H9 (cell line): ENCODE measurements at regions not wholly inside any gene's neighbourhood (a gene's known extent, or its start where the extent isn't known, plus 50 kb on each side); places are given as distances from the start of the nearest gene placed in this dataset.

Source experiments
- DNase-seq: peaks from one replicate; pipeline ENCODE4 v3.0.0-alpha.2; 2017
- H2AFZ ChIP-seq: one replicate; pipeline ENCODE4 v1.6.1; 2013; ENCODE audit warnings: mild to moderate bottlenecking, low read length, control low read depth, moderate library complexity
- H2AK5ac ChIP-seq: 2 replicates; pipeline ENCODE4 v1.6.1; 2013; ENCODE audit warnings: low read length, control low read depth, mixed read lengths; ENCODE audit not compliant: insufficient read length
- H2BK120ac ChIP-seq: one replicate; pipeline ENCODE4 v1.6.1; 2013; ENCODE audit warnings: low read depth, mild to moderate bottlenecking, low read length, control low read depth, inconsistent platforms; ENCODE audit not compliant: poor library complexity, severe bottlenecking
- H2BK12ac ChIP-seq: 2 replicates; pipeline ENCODE4 v1.6.1; 2013; ENCODE audit warnings: low read length, control low read depth, mixed read lengths, low read depth; ENCODE audit not compliant: insufficient read length
- H2BK15ac ChIP-seq: 2 replicates; pipeline ENCODE4 v1.6.1; 2013; ENCODE audit warnings: low read depth, low read length, control low read depth
- H2BK20ac ChIP-seq: one replicate; pipeline ENCODE4 v1.6.1; 2013; ENCODE audit warnings: low read depth, mild to moderate bottlenecking, low read length, control low read depth, inconsistent platforms; ENCODE audit not compliant: poor library complexity, severe bottlenecking
- H2BK5ac ChIP-seq: 2 replicates; pipeline ENCODE4 v1.6.1; 2013; ENCODE audit warnings: low read length, control low read depth, mixed read lengths; ENCODE audit not compliant: insufficient read length
- H3K14ac ChIP-seq: 2 replicates; pipeline ENCODE4 v1.6.1; 2013; ENCODE audit warnings: low read length, control low read depth; ENCODE audit not compliant: insufficient read depth
- H3K18ac ChIP-seq: 2 replicates; pipeline ENCODE4 v1.6.1; 2013; ENCODE audit warnings: low read depth, mild to moderate bottlenecking, mixed read lengths, low read length, control low read depth; ENCODE audit not compliant: insufficient read length
- H3K23ac ChIP-seq: 2 replicates; pipeline ENCODE4 v1.6.1; 2013; ENCODE audit warnings: low read length, control low read depth, mixed read lengths, low read depth; ENCODE audit not compliant: insufficient read length
- H3K23me2 ChIP-seq: 2 replicates; pipeline ENCODE4 v1.6.1; 2013; ENCODE audit warnings: low read depth, mild to moderate bottlenecking, mixed read lengths, low read length, control low read depth; ENCODE audit not compliant: insufficient read length, poor library complexity, severe bottlenecking
- H3K27ac ChIP-seq: 2 replicates; pipeline ENCODE4 v1.5.1; 2013; ENCODE audit warnings: low read length, control low read depth, mixed read lengths, low read depth; ENCODE audit not compliant: insufficient read length
- H3K27me3 ChIP-seq: 2 replicates; pipeline ENCODE4 v1.6.1; 2013; ENCODE audit warnings: low read length, control low read depth, inconsistent platforms; ENCODE audit not compliant: insufficient read depth
- H3K4ac ChIP-seq: 2 replicates; pipeline ENCODE4 v1.6.1; 2013; ENCODE audit warnings: low read depth, mild to moderate bottlenecking, control low read depth, inconsistent platforms, low read length, moderate library complexity
- H3K4me1 ChIP-seq: 2 replicates; pipeline ENCODE4 v1.6.1; 2013; ENCODE audit warnings: low read length, control low read depth, inconsistent platforms; ENCODE audit not compliant: insufficient read depth
- H3K4me2 ChIP-seq: 2 replicates; pipeline ENCODE4 v1.6.1; 2013; ENCODE audit warnings: low read length, control low read depth, mixed read lengths; ENCODE audit not compliant: insufficient read length, insufficient read depth
- H3K56ac ChIP-seq: 2 replicates; pipeline ENCODE4 v1.6.1; 2013; ENCODE audit warnings: low read depth, mild to moderate bottlenecking, mixed read lengths, low read length, control low read depth; ENCODE audit not compliant: insufficient read length
- H3K79me1 ChIP-seq: 2 replicates; pipeline ENCODE4 v1.6.1; 2013; ENCODE audit warnings: low read depth, mild to moderate bottlenecking, moderate library complexity, low read length, control low read depth, inconsistent platforms; ENCODE audit not compliant: insufficient read depth, poor library complexity, severe bottlenecking
- H3K79me2 ChIP-seq: 2 replicates; pipeline ENCODE4 v1.6.1; 2013; ENCODE audit warnings: low read length, control low read depth, inconsistent platforms; ENCODE audit not compliant: insufficient read depth
- H3K9ac ChIP-seq: 2 replicates; pipeline ENCODE4 v1.6.1; 2013; ENCODE audit warnings: low read length, control low read depth, mixed read lengths; ENCODE audit not compliant: insufficient read length; ENCODE audit errors: extremely low read depth
- H3K9me3 ChIP-seq: one replicate; pipeline ENCODE4 v1.6.1; 2013; ENCODE audit warnings: low read depth, low read length, inconsistent platforms; ENCODE audit not compliant: control insufficient read depth
- H3T11ph ChIP-seq: one replicate; pipeline ENCODE4 v1.6.1; 2013; ENCODE audit warnings: mild to moderate bottlenecking, low read length, control low read depth, inconsistent platforms
- H4K20me1 ChIP-seq: one replicate; pipeline ENCODE4 v1.6.1; 2013; ENCODE audit not compliant: control insufficient read depth, insufficient read length, insufficient read depth
- H4K5ac ChIP-seq: 2 replicates; pipeline ENCODE4 v1.6.1; 2013; ENCODE audit warnings: low read depth, mild to moderate bottlenecking, mixed read lengths, low read length, control low read depth; ENCODE audit not compliant: insufficient read length
- H4K8ac ChIP-seq: replicated peaks from 2 replicates; pipeline ENCODE4 v1.6.1; 2013; ENCODE audit warnings: low read length, control low read depth, mixed read lengths, low read depth; ENCODE audit not compliant: insufficient read length
- H4K91ac ChIP-seq: 2 replicates; pipeline ENCODE4 v1.6.1; 2013; ENCODE audit warnings: low read depth, mild to moderate bottlenecking, moderate library complexity, mixed read lengths, low read length, control low read depth; ENCODE audit not compliant: insufficient read length
- H3K27ac Mint-ChIP-seq, 3 experiments: 2 replicates in 2 of 3; 3 replicates in 1 of 3; pipeline ENCODE4 v1.8.0; 2020 to 2021; ENCODE audit warnings: mixed read lengths in 3 of 3, mild to moderate bottlenecking in 1 of 3, moderate library complexity in 1 of 3
- H3K27me3 Mint-ChIP-seq: 2 replicates; pipeline ENCODE4 v1.8.0; 2021; ENCODE audit warnings: low read depth, mild to moderate bottlenecking, moderate library complexity, mixed read lengths
- H3K36me3 Mint-ChIP-seq, 3 experiments: 2 replicates in 2 of 3; 3 replicates in 1 of 3; pipeline ENCODE4 v1.8.0; 2020 to 2021; ENCODE audit warnings: low read depth in 3 of 3, mixed read lengths in 3 of 3; ENCODE audit not compliant: insufficient read depth in 1 of 3
- H3K4me1 Mint-ChIP-seq, 2 experiments: 2 replicates each; pipeline ENCODE4 v1.8.0; 2020; ENCODE audit warnings: mixed read lengths in 2 of 2
- H3K4me3 Mint-ChIP-seq, 2 experiments: 2 replicates in 1 of 2; 3 replicates in 1 of 2; pipeline ENCODE4 v1.8.0; 2020 to 2021; ENCODE audit warnings: mild to moderate bottlenecking in 2 of 2, mixed read lengths in 2 of 2, moderate library complexity in 1 of 2
- H3K9me3 Mint-ChIP-seq, 2 experiments: 2 replicates in 1 of 2; 3 replicates in 1 of 2; pipeline ENCODE4 v1.8.0; 2020; ENCODE audit warnings: mild to moderate bottlenecking in 2 of 2, mixed read lengths in 2 of 2, moderate library complexity in 1 of 2
- CTCF ChIP-seq: fragments of 200-600 bp; sonication (generic); conservative IDR thresholded peaks from 3 replicates; pipeline ENCODE4 v1.8.0; 2021; ENCODE audit warnings: antibody characterized with exemption, mild to moderate bottlenecking
- WGBS: extraction: QIAGEN DNeasy Blood & Tissue Kit; methylation state at CpG from one replicate; pipeline ENCODE4 v1.1.7; 2013; ENCODE audit warnings: missing lambda C conversion rate, low lambda C conversion rate, mixed read lengths; ENCODE audit not compliant: insufficient read length; ENCODE audit errors: extremely low coverage; 5-methylcytosine and 5-hydroxymethylcytosine counted together

- H3K18ac ChIP-seq, result no peak overlapping the region
- H2AFZ ChIP-seq, result no peak overlapping the region
- H3K27ac ChIP-seq, result no peak overlapping the region
- no CpG with 5 or more reads among the region's 6 CpGs for WGBS
- H2BK20ac ChIP-seq, result no peak overlapping the region
- Mint-ChIP-seq H3K27me3 (peaks cover 2% of the 10 kb centered on the region), H3K27ac (no peak overlapping the region), H3K4me1 (no peaks in the 10 kb centered on the region), H3K4me3 (no peak overlapping the region), H3K9me3 (peaks cover 96 to 97% of the 10 kb centered on the region in 2 experiments), H3K36me3 (peaks cover 8 to 46% (median 35%) of the 10 kb centered on the region in 3 experiments; a peak in 6 of 7 replicates)
- H2BK120ac ChIP-seq, result no peak overlapping the region
- H3K27me3 ChIP-seq, result no peaks in the 10 kb centered on the region
- no peaks in the 10 kb centered on the region for H3K79me2 ChIP-seq
- H4K5ac ChIP-seq, result no peak overlapping the region
- no peaks in the 10 kb centered on the region for H4K20me1 ChIP-seq
- H4K91ac ChIP-seq, result no peak overlapping the region
- DNase-seq, result no peak
- H3K79me1 ChIP-seq, result no peaks in the 10 kb centered on the region
- no peaks in the 10 kb centered on the region for H3K4me1 ChIP-seq
- H3K23ac ChIP-seq, result no peak overlapping the region
- no peak overlapping the region for H2BK15ac ChIP-seq
- H2BK5ac ChIP-seq, result no peak overlapping the region
- H3K14ac ChIP-seq, result no peak overlapping the region
- H3K23me2 ChIP-seq, result no peaks in the 10 kb centered on the region
- H3K56ac ChIP-seq, result no peak overlapping the region
- H4K8ac ChIP-seq, result no peak overlapping the region
- no peak overlapping the region for H3K9ac ChIP-seq
- H3K4ac ChIP-seq, result no peak overlapping the region
- H3K4me2 ChIP-seq, result no peak overlapping the region
- TF ChIP-seq CTCF, result no peak
- H3T11ph ChIP-seq, result no peak overlapping the region
- H3K9me3 ChIP-seq, result peaks cover 98% of the 10 kb centered on the region
- no peak overlapping the region for H2AK5ac ChIP-seq
- H2BK12ac ChIP-seq, result no peak overlapping the region
These were observed 448.5 kb downstream of the TMEM121 start for GRCh38 chr14:105974902-105975301.
